ENCODE measurements at regions not wholly inside any gene's neighbourhood (a gene's known extent, or its start where the extent isn't known, plus 50 kb on each side); places are given as distances from the start of the nearest gene placed in this dataset.

DNA sequence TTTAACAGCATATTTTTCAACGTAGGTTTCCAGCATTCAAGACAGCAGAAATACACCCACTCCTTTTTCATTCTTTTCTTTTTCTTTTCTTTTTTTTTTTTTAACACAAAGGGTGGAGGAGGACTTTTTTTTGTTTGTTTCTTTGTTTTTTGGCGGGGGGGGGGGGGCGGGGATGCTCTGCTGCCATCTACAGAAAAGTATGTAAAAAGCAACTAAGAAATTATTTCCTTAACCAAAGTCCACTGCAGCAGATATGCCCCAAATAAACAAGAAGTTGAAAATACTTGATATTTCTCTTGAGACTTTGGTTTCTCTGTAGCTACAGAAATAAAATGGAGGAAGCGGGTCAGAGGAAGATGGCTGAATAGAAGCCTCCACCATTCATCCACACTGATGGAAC, 63.2 kb upstream of the PBDC1 start:
- H3K9ac ChIP-seq (ENCODE audit: insufficient read depth, low read depth, low read length) = no peak overlapping the region
- H3K4me1 ChIP-seq (ENCODE audit: insufficient read depth, low read length) = no peaks in the 10 kb centered on the region
- H3K27me3 ChIP-seq (ENCODE audit: control insufficient read depth in 1 of 2, insufficient read depth in 2 of 2, low read length in 2 of 2) = no peaks in the 10 kb centered on the region
- 25% methylated on average over 4 of the region's 4 CpGs for WGBS (ENCODE audit: low lambda C conversion rate)
- CTCF ChIA-PET (ENCODE audit: low intra/inter-chr PET ratio, low total read pairs) = no interaction called here
- TF ChIP-seq ZNF747 (CRISPR knock-in tag; IDR thresholded peaks at IDR 0.05; ENCODE audit: borderline replicate concordance) (no peak), KLF16 (CRISPR knock-in tag; IDR thresholded peaks at IDR 0.05) (no peak), ZNF574 (CRISPR knock-in tag; IDR thresholded peaks at IDR 0.05) (no peak), GABPA (IDR thresholded peaks at IDR 0.05; ENCODE audit: low read depth, low read length) (no peak), GABPA (CRISPR knock-in tag; IDR thresholded peaks at IDR 0.05; ENCODE audit: low read depth) (no peak), TFDP2 (CRISPR knock-in tag; IDR thresholded peaks at IDR 0.05) (no peak), ZNF709 (CRISPR knock-in tag; IDR thresholded peaks at IDR 0.05) (no peak), CREB1 (IDR thresholded peaks at IDR 0.05) (no peak), CREB1 (CRISPR knock-in tag; IDR thresholded peaks at IDR 0.05) (no peak)
- TF ChIP-seq, protein P1, sequence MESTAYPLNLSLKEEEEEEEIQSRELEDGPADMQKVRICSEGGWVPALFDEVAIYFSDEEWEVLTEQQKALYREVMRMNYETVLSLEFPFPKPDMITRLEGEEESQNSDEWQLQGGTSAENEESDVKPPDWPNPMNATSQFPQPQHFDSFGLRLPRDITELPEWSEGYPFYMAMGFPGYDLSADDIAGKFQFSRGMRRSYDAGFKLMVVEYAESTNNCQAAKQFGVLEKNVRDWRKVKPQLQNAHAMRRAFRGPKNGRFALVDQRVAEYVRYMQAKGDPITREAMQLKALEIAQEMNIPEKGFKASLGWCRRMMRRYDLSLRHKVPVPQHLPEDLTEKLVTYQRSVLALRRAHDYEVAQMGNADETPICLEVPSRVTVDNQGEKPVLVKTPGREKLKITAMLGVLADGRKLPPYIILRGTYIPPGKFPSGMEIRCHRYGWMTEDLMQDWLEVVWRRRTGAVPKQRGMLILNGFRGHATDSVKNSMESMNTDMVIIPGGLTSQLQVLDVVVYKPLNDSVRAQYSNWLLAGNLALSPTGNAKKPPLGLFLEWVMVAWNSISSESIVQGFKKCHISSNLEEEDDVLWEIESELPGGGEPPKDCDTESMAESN (CRISPR knock-in tag; conservative IDR thresholded peaks at IDR 0.05) = no peak
- in situ Hi-C loops (cut with HindIII; ENCODE audit: extremely low pct_ligation_motif_present, low pct_unique_long_range_greater_than_20kb) = no loop called here
- FAIRE-seq = no peak
- H4K20me1 ChIP-seq (ENCODE audit: insufficient read depth, low read length) = no peaks in the 10 kb centered on the region
- DNase-seq (ENCODE audit: low spot score) = no peak
- H3K4me3 ChIP-seq (replicated peaks in 1 of 3; ENCODE audit: insufficient read depth in 1 of 3, low read depth in 2 of 3, low read length in 3 of 3) = no peak overlapping the region
- no peak for ATAC-seq
- H3K4me2 ChIP-seq (ENCODE audit: low read depth, low read length) = no peak overlapping the region
- intact Hi-C loops (cut with micrococcal nuclease; ENCODE audit: unreplicated experiment) = no loop called here
- POLR2A ChIA-PET = no interaction called here
- no TSS peak for BruUV-seq (replicated peaks)
- no peak overlapping the region for H3K27ac ChIP-seq (ENCODE audit: extremely low read length, insufficient read depth, low read length)
- H3K36me3 ChIP-seq (replicated peaks in 1 of 2; ENCODE audit: control insufficient read depth in 1 of 2, insufficient read depth in 2 of 2, low read length in 2 of 2) = no peaks in the 10 kb centered on the region
- no peak overlapping the region for H2AFZ ChIP-seq (ENCODE audit: low read length)
- H3K9me3 ChIP-seq (ENCODE audit: low read length) = no peaks in the 10 kb centered on the region
- no peaks in the 10 kb centered on the region for H3K79me2 ChIP-seq (ENCODE audit: insufficient read depth, low read length)

Small RNA genes lying in the stretch of these regions (small RNA-seq; reads per million reads assigned to genes)
- 0 reads per million in 3 experiments for gene AL451105.1 (ENCODE audit: insufficient read depth in 2 of 3, insufficient read length in 3 of 3, low read depth in 2 of 3, low replicate concordance in 1 of 3)

Data from HepG2 (cell line).